Stimulated activated CD8-positive, alpha-beta memory T cell treated with anti-CD3 and anti-CD28 coated beads, Interleukin-7, amount 100 ng/mL, for 4 hours (primary cell): ENCODE measurements at regions not wholly inside any gene's neighbourhood (a gene's known extent, or its start where the extent isn't known, plus 50 kb on each side); places are given as distances from the start of the nearest gene placed in this dataset.

Source experiments
- DNase-seq, 2 donors: peaks; one replicate each; pipeline ENCODE4 v3.0.0-alpha.2; 2020; ENCODE audit warnings: low read depth in 2 of 2

DNA sequence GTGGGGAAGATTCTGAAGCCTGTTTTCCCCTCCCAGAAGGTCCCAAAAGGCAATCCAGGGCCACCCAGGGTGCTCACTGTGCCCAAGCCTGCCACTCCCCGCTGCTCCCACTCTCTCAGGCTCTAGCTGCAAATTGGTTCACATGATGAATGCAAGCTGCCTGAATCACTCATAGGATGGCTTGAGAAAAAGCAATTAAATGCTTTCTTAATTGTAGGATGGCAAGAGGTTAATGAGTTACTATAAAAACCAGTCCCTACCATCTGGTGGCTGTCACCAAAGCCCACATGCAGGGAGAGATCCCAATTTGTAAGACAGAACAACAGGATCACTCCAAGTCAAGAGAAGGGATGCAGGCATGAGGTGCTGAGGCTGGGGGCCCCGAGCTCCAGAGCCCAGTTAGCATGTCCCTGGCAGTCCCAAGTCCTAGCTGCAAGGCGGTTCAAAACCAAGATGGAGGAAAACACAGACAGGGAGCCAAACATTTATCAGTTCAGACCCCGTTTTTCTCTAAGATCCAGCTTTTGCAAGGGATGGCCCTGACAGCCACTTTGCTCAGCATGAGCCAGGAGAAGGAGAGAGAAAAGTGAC lies 207.1 kb downstream of the UACA start:
- DNase-seq: no peak

DNA sequence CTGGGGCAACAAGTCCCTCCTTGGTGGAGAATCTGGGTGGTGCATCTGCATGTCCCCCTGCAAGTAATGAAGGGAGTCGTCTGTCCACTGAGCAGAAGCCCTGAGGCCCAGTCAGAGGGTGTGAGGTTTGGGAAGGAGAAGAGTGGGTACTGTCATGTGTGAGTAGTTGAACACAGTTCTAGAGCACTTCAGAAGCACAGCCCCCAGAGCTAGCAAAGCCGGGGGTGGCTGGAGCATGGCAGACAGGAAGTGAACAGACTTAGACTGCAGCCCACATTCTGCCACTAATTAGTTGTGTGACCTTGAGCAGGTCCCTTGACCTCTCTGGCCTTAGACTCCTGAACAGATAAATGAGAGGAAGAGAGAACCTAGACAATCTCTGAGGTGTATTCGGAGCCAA lies 207.6 kb downstream of the UACA start:
- DNase-seq: no peak

DNA sequence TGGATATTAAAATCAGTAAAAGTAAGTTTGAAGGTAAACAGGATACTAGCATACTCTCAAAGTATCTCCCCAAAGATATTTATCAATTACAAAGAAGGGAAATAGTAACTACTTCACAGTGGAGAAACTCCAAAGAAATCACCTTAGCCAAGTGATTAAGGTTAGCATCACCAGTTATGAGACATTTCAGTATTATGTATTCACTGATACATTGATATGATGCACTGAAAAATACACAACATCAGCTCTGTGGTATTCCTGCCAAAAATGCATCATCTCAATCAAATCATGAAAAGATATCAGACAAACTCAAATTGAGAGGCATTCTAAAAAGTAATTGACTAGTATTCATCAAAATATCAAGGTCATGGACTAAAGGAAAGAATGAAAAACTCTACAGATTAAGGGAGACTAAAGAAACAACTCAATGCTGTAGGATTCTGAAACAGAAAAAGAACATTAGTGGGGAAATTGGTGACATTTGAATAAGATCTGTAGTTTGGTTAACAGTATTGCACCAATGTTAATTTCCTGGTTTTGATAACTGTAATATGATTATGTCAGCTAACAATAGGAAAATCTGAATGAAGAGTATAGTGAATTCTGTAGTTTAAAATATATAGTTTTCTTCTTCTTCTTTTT lies 215.4 kb downstream of the UACA start:
- DNase-seq: no peak

DNA sequence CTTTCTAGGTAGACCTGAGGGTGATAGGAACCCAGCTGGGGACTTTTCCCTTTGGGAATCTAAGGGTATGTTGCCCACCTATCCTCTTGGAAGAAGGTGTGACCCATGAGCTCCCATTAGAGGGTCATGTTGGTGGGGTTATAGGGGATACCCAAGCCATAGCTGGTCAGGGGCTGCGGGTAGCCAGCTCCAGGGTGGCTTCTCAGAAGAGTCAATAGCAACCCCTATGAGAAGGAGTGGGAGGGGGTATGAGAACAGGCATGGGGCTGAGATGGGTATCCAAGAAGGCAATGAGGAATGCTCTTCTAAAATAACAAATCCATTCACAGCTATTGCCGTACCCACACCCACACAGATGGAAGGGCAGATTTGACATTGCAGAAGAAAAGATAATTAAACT lies 217.8 kb downstream of the UACA start:
- no peak for DNase-seq

DNA sequence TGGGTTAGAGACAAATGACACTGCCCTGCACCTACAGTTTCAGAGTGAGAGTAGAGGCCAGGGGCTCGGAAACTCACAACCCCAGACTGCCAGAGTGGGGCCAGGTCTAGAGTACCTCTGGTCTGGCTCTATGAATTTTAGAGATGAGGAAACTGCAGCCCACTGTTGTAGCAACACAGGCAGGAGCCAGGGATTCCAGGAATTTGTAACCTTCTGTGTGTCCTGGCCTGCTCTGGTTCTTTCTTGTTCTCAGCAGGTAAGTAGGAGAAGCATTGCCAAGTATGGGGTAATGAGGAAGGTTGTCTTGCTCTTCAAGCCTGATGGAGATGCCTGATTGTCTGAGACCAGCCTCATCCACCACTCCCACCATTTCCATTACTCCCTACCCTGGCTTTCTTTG lies 221.8 kb downstream of the UACA start:
- DNase-seq: no peak

DNA sequence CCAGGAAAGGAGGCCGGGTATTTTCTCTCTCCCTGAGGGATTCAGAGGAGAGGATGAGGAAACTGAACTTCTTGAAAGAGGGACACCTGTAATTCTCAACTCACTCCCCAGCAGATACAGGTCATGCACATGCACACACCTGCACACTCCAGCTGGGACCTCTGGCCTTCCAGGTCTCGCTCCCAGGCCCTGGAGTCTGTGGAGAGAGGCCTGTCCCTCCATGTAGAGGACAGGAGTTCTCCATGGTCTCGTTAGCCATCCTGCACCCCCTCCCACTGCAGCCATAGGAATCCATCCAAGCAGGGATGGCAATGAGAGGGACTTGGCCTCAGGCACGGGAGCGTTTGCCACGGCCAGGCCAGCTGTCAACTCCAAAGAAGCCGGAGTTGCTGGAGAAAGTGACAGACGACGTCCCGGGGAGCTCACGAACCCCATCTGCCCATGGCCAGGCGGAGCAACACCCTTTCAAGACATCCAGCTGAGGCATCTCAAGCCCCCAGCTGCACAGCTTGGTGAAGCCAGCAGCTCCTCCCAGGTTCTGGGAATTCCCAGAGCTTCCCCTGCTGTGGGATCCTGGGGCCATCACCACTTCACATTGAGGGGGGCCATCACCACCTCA lies 223.3 kb downstream of the UACA start:
- DNase-seq: no peak

DNA sequence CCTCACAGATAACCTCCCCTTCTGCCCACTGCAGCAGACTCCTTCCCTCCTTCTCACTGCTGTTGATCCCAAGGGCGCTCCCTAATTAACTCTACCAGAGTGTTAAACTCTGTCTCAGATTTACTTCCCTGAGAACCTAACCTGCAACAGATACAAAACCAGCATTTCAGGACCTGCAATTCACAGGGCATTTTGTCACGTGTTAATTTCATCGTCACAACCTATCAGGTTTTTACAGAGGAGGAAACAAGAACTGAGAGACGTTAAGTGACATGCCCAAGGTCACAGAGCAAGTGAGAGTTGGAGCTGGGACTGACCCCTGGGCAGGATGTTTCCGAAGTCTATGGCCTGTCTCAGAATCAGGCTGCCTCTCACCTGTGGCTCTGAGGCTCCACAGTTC lies 223.9 kb downstream of the UACA start:
- DNase-seq: no peak

DNA sequence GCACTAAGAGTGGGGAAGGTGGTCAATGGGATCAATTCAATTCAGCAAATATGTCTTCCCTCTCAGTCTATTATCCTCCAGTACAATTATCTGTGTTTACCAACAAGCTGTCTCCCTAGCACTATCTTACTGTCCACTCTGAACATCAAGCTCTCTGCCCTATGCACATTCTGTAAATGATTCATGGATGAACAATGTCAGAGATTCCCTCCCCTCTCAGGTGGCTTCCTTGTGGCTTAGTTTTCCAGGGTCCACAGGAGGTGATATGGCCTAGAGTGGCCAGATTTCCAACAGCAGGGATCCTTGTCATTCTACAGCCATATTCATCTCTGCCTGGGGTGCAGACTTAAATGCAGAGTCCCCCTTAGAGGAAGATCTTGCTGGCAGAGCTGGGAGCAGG lies 225.1 kb downstream of the UACA start:
- no peak for DNase-seq

DNA sequence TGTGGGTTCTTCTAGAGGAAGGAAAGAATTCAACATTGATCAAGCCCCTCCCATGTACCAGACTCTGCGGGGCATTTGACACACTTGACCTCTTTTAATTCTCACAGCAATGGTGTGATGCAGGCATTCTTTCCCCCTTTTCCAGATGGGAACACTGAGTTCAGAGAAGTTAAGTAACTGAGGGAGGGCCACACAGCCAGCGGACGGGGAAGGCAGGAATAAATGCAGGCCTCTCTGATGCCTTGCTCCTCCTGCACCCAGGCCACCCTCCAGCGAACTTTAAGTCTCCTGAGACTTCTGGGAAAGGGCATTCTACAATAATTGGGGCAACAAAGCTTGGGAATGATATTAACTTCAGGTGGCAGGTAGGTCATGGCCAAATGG lies 227.4 kb downstream of the UACA start:
- DNase-seq: no peak

DNA sequence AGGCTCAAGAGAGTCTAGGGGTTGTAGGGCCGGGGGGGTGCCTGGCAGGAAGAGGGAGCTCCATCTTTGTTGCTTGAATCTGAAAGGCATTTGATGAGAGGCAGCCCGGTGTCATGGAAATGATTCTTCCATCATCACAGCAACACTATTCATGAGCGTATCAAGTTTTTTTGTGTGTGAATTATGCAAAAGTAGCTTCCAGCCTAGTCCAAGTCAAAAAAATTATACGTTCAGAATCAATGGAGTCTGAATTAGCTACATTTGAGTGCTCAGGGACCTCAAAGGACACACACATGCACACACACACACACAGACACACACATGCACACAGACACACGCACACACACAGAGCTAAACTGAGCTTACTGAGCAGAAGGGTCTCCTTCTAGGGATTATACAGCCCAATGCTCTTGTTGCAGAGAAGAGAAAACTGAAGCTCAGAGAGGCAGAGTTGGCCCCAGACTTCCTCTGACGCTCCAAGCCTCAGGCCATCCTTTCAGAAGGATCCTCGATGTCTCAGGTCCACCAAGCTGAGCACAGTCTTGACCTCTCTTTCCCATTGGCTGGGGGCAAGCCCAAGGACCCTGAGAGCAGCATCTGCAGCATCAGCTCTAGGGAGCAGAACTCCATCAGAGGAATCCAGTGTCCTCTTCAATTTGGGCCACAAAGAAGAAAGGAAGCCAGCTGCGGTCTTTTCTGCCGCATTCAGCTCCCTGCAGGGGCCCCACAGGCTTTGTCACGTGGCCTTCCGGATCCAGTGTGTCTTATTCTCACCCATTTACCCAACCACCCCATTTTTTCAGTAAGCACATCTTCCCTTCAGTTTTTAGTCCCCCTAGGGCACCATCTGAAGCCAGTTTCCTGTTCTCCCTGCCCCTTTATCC lies 228.0 kb downstream of the UACA start:
- peak in 1 of 2 donors; percentile 22 for DNase-seq

DNA sequence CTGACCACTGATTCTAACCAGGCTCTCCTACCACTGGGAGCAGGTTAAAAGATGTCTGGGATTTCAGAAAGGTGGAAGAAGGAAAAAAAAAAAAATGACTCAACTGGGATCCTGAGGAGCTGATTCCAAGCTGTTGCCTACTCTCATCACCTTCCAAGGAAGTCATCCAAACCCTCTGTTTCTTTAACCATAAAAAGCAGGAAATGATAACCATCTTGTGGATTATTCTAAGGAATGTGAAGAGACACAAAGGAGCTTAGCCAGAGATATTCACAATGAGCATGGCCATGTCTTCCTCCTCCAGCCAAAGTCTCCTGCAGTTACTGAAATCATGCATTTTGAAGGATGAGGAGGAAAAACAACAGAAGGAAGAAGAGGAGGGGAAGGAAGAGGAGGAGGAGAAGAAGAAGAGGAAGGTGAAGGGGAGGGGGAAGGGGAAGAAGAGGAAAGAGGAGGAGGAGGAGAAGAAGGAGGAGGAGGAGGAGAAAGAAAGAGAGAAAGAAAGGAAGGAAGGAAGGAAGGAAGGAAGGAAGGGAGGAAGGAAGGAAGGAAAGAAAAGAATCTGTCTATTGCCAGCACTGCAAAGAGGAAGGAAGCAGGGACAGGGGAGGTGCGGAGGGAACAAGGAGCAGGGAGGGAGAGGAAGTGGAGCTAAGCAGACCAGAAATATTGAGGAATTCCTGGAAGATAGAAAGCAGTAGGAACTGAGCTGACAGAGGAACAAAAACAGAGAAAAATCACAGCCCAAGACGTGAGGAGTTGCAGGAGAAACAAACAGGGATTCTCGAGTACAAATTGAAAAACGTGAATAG lies 229.2 kb downstream of the UACA start:
- DNase-seq: no peak

DNA sequence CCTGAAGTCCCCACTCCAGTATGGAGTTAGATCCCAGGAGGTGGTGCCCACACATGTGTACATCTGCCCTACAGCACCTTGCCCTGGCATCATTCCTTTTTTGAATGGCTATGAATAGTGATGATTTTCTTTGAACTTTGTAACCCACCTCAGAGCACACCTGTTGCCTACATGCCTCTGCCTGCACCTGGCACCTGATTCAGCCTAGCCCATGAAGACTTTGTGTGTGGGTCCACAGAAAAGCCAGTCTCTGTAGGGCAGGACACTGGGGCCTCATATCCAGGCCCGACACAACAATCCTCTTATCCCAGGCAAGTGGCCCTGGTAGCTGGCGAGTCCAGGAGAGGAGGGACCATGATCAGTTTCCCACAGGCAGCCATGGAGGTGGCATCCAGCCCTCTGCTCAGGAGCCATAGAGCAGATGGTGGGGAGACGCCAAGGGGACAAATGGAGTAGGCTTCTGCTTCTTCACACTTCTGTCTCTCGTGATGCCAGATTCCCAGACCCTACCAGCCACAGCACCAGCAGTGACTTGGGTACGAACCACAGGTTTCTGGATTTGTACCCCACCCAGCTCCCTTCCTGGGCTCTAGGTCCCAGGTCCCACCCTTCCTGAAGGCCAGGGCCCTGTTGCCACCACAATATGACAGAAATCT lies 230.7 kb downstream of the UACA start:
- DNase-seq: no peak

DNA sequence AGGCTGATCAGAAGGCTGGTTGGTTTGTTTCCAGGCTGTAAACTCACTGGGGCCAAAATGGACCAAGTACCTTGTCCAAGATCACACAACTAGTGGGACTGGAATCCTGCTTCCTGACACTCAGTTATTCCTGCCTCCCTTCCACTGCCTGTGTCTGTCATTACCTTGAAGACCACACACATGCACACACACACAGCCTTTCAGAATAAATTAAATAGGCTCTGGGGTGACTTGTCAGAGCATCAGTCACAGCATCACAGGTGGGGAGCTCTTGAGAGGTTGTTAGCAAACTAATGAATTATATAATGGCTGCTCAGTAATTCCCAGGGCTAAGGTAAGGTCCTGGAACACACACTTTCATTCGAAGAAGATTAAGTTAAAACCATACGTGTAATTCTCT lies 231.8 kb downstream of the UACA start:
- DNase-seq: no peak

DNA sequence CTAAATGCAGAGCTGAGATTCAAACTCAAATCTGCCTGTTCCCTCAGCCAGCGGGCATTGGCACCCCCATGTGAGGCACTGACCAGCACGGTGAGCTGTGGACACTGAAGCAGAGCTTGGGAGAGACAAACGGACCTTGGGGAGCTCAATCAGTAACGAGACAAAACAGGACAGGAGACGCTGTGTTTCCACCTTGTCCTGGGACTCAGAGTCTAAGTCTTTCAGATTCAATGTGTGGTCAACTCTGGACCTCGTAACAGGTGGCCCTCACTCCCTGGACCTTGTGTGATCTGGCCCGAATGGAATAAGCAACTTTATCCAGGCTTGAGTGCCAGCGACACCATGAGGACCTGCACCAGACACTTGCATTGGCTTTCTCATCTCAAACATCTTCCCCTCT lies 232.5 kb downstream of the UACA start:
- no peak for DNase-seq

DNA sequence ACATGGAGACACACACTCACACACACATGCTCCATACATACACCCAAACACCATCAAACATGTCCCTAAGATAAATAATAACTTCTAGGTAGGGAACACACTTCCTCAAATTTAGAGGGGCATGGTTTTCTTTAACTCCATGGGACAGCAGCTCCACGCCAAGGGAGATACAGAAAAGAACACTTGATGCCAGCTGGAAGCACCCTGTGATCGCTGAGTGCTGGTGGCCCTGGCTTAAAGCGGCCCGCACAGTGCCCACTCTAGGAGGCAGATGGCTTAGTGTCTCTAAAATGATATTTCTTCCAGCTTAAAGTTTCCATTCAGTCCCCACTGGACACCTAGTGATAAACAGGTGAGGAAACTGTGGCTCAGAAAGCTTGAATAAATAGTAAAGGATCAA lies 232.9 kb downstream of the UACA start:
- no peak for DNase-seq

DNA sequence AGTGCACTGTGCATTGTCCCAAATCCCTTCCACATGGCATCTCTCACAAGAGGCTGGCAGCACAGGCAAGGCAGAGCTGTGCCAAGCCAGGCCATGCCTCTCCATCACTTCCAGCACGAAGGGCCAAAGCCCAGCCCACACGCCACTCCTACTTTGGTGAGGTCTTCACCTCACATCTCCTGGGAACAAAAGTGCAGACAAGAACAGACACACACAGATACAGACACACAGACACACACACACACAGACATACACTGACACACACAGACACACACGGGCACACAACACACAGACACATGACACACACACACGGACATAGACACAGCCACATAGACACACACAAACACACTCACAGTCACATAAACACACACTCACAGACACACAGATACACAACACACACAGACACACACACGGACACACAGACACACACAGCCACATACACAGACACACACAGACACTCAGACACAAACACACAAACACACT lies 233.3 kb downstream of the UACA start:
- DNase-seq: no peak

DNA sequence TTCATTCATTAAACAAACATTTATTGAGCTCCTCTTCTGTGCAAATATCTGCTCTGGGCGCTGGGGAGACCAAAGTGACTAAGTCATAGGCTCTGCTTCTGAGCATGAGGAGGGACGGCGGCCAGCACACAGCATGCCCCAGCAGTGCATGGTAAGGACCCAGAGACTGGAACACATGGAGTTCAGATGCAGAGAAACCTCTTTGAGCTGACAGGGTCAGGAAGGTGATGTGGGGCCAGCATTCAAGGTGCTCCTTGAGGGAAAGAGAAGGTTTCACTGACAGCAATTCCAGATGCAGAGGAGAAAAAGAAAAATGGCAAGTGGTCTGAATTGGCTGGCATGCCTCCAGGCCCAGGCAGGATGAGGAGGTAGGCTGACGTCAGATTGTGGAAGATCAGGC lies 234.5 kb downstream of the UACA start:
- DNase-seq: no peak

DNA sequence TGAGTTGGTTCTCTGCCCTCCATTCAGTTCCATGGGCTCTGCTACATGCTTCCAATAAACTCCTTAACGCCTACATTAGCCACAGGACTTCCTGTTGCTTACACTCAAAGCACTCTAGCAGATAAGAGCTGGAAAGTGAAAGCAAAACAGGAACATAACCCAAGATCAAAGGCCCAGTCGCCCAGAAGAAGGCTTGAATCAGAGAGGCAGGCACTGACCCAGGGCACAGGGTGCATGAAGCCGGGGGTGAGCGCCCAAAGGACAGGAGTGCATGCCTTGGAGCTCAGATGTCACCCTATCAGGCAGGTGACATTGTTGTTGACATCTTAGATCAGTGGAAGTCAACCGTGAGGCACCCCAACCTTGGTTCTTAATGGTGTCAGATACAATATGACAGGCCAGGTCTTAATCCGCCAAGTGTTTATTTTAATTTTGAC lies 235.1 kb downstream of the UACA start:
- peak; percentile 40 to 46 for DNase-seq

DNA sequence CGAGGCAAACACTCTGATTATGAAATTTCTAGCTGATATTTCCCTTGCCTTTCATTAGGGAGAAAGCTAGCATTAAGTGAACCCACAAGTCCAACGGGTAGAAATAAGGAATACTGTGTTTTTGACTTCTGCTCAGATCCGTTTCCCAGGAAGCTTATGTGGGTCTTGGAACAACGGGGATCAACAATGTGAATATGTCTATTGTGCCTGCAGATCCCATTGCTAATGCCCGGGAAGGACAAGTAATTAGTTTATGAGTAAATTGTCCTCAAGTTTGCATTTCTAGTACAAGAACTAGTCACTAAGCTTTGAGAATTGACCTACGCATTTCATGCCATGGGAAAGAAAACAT lies 236.4 kb downstream of the UACA start:
- DNase-seq: no peak

DNA sequence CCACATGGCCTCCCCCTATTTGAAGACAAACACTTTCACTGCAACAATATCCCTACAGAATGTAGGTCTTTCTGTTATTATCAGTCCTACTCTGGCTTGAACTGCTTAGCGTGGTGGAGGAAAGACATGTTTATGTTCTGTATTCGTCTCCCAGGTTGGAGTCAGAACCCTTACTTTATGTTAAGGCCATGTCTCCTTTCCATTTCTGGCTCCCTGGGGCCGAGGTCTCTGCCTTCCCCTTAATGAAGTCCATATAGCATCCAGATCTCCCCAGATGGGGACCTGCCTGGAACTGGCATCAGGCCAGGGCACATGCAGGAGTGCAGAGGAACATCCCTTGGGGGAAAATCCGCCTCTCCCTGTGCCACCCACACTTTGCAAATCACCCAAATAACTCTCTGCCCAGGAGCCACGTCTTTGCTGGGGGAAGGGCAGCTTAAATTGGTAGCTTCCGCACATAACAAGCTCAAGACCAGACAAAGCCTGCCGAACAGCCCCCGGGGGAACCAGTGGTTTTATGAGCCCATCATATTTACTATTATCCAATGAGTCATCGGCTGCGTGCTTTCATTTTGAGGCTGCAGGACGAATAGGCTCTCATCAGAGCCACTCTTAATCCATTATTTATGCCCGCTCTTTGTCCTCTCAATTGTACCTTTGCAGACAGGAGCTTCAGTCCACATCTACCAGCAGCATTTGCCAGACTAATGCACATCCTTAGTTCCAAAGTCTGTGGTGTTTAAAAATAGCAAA lies 237.0 kb downstream of the UACA start:
- DNase-seq: no peak
